Epidermal melanocyte (primary cell): ENCODE measurements at regions not wholly inside any gene's neighbourhood (a gene's known extent, or its start where the extent isn't known, plus 50 kb on each side); places are given as distances from the start of the nearest gene placed in this dataset.

ENCODE experiments used
- DNase-seq: peaks from one replicate; pipeline ENCODE4 v3.0.0; 2011; ENCODE audit warnings: low spot score; ENCODE audit not compliant: insufficient read length

GRCh38 chr21:16011719-16012118 lies 281.9 kb downstream of the USP25 start:
- DNase-seq = no peak

GRCh38 chr21:16013570-16013969 lies 283.8 kb downstream of the USP25 start:
- DNase-seq = no peak

GRCh38 chr21:16020878-16021277 lies 291.1 kb downstream of the USP25 start:
- no peak for DNase-seq

- no peak for DNase-seq
Observed at GRCh38 chr21:16022116-16022515, 292.3 kb downstream of the USP25 start.

- no peak for DNase-seq
Observed at GRCh38 chr21:16022921-16023320, 293.1 kb downstream of the USP25 start.

GRCh38 chr21:16028142-16028541 lies 298.4 kb downstream of the USP25 start:
- no peak for DNase-seq

- no peak for DNase-seq
Observed at GRCh38 chr21:16028941-16029464, 299.2 kb downstream of the USP25 start.

GRCh38 chr21:16033193-16033592 lies 303.4 kb downstream of the USP25 start:
- no peak for DNase-seq

- DNase-seq = no peak
Observed at GRCh38 chr21:16034446-16035190, 304.8 kb downstream of the USP25 start.

GRCh38 chr21:16037421-16037955 lies 307.7 kb downstream of the USP25 start:
- no peak for DNase-seq

GRCh38 chr21:16040601-16041000 lies 310.8 kb downstream of the USP25 start:
- DNase-seq = no peak

- DNase-seq = no peak
Observed at GRCh38 chr21:16044676-16045075, 314.9 kb downstream of the USP25 start.

- DNase-seq = no peak
Observed at GRCh38 chr21:16046656-16047330, 317.0 kb downstream of the USP25 start.

- no peak for DNase-seq
Observed at GRCh38 chr21:16047904-16048303, 318.1 kb downstream of the USP25 start.

GRCh38 chr21:16055014-16055413 lies 325.2 kb downstream of the USP25 start:
- DNase-seq = no peak

- DNase-seq = no peak
Observed at GRCh38 chr21:16058896-16059295, 329.1 kb downstream of the USP25 start.

GRCh38 chr21:16059981-16060380 lies 330.2 kb downstream of the USP25 start:
- DNase-seq = no peak

GRCh38 chr21:16061194-16061593 lies 331.4 kb downstream of the USP25 start:
- no peak for DNase-seq

GRCh38 chr21:16069178-16070112 lies 339.7 kb downstream of the USP25 start:
- no peak for DNase-seq

- DNase-seq = no peak
Observed at GRCh38 chr21:16070207-16070651, 340.4 kb downstream of the USP25 start.

- no peak for DNase-seq
Observed at GRCh38 chr21:16071092-16071491, 341.3 kb downstream of the USP25 start.
